ENCODE measurements at regions not wholly inside any gene's neighbourhood (a gene's known extent, or its start where the extent isn't known, plus 50 kb on each side); places are given as distances from the start of the nearest gene placed in this dataset.
A peak's percentile ranks its signal among the peaks of the same experiment; 100 is the strongest.

- no peak for DNase-seq
Observed at GRCh38 chr5:176711883-176712282, 64.6 kb downstream of the TSPAN17 start.

GRCh38 chr5:176712546-176713304 lies 65.4 kb downstream of the TSPAN17 start:
- no peak for DNase-seq

DNA sequence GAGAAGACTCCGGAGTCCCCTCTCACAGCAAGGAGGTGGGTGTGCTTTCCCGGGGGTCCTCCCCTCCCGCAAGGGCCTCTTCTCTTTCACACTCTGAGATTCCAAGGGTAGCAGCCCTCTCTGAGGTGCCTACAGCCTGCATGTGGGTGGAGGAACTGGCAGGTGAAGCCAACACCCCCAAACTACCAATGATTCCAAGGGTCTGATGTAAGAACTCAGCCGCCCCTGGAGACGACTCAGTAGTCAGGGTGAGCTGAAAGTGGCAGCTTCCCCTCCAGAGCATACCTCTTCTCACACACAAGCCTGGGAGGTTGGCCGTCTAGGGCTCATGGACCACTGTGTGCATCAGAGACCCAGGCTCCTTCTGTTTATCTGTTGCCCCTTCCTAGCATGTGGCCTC lies 66.1 kb downstream of the TSPAN17 start:
- no peak for DNase-seq

- no peak for DNase-seq
Observed at GRCh38 chr5:176714067-176714466, 66.8 kb downstream of the TSPAN17 start.

- DNase-seq: no peak
Observed at GRCh38 chr5:176716320-176716719, 69.0 kb downstream of the TSPAN17 start.

- no peak for DNase-seq
Observed at GRCh38 chr5:176719113-176719739, 71.9 kb downstream of the TSPAN17 start.

DNA sequence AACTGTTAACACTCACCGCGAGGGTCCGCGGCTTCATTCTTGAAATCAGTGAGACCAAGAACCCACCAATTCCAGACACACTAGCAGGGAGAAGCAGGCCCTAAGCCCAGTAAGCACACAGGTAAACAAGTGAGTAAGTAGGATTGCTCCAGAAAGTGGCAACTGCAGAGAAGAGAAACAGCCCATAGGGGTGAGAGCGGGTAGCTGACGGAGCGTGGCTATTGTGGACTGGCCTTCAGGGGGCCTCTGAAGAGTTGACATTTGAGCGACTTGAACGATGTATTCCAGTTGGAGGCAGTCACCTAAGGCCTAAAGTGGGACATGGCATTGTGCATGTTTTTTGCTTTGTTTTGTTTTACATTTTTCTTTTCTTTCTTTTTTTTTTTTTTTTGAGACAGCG lies 74.2 kb downstream of the TSPAN17 start:
- no peak for DNase-seq

DNA sequence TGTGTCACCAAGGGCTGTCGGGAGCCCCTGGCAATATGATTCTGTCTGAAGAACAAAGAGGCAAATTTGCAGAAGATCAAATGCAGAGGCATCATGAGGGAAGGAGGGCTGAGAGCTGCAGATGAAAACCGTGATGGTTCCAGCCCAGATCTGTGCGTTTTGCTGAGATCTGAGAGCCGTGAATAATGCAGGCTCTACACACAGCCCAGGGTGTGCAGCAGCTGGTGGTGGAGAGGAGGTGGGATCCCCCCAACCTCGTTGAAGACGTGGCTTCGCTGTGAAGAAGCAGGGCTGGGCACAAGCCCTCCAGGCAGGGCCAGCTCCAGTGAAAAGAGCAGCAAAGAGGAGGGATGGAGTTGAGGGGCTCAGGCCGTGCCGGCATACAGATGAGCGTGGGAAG lies 75.5 kb downstream of the TSPAN17 start:
- no peak for DNase-seq

- DNase-seq: no peak
Observed at GRCh38 chr5:176723440-176723839, 76.2 kb downstream of the TSPAN17 start.

DNA sequence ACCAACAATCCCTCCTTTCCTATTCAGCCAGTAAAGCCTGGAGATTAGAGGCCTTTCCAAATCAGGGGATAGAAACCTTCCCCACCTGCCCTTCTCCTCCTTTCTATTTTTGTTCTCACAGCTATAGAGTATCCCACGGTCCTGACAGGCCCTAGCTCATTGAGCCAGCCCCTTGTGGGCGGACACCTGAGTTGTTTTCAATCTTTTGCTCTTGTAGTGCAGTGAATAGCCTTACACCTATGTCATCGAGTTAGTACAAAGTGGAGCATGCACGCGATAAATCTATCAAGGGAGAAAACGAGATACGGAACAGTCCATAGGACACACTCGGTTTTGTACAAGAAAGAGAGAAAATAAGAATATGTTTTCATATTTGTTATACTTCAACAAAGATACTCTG lies 77.2 kb downstream of the TSPAN17 start:
- no peak for DNase-seq

- DNase-seq: no peak
Observed at GRCh38 chr5:176725521-176726280, 78.4 kb downstream of the TSPAN17 start.

- DNase-seq: no peak
Observed at GRCh38 chr5:176726746-176727527, 79.7 kb downstream of the TSPAN17 start.

DNA sequence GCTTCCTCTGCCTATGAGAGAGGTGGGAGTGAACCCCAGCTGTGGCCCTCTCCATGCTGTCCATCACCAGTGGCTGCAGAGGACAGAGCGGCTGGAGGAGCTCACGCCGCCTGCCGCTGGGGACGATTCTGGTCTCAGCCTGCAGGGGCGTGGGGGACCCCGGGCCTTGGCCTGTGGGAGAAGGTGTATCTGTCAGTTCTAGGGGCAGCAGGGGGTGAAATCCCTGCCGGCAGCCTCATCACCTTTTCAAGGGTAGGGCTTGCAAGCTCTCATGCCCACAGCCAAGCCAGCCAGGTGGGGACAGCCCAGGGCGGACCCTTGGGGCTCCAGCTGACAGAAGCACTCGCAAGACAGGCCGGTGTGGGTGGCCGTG lies 80.2 kb downstream of the TSPAN17 start:
- no peak for DNase-seq

GRCh38 chr5:176727983-176728675 lies 80.8 kb downstream of the TSPAN17 start:
- no peak for DNase-seq

GRCh38 chr5:176728831-176729251 lies 81.5 kb upstream of the UNC5A start:
- no peak for DNase-seq

- DNase-seq: peak; percentile 8
Observed at GRCh38 chr5:176730815-176731475, 79.4 kb upstream of the UNC5A start.

DNA sequence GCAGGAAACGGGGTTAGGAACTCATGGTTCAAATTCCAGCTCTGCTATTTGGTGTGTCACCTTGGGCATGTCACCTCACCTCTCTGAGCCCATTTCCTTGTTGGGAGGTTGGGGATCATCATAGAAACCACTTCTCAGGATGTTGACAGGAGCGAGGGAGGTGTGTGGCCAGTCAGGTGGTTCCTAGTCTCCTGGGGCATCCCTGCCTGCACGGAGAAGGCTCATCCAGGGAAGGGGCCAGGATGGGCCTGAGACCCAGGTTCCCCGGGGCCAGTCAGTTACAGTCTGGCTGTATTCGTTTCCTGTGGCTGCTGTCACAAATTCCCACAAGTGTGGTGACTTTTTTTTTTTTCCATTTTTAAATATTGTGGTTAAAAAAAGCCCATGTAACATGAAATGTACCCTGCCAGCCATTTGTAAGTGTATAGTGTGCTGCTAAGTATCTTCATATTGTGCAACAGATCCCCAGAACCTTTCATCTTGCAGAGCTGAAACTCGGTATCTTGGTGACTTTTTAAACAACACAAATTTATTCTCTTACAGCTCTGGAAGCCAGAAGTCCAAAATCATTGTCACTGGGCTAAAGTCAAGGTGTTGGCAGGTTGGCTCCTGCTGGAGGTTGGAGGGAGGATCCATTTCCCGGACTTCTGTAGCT lies 78.7 kb upstream of the UNC5A start:
- DNase-seq: no peak

- DNase-seq: no peak
Observed at GRCh38 chr5:176732306-176732705, 78.1 kb upstream of the UNC5A start.

DNA sequence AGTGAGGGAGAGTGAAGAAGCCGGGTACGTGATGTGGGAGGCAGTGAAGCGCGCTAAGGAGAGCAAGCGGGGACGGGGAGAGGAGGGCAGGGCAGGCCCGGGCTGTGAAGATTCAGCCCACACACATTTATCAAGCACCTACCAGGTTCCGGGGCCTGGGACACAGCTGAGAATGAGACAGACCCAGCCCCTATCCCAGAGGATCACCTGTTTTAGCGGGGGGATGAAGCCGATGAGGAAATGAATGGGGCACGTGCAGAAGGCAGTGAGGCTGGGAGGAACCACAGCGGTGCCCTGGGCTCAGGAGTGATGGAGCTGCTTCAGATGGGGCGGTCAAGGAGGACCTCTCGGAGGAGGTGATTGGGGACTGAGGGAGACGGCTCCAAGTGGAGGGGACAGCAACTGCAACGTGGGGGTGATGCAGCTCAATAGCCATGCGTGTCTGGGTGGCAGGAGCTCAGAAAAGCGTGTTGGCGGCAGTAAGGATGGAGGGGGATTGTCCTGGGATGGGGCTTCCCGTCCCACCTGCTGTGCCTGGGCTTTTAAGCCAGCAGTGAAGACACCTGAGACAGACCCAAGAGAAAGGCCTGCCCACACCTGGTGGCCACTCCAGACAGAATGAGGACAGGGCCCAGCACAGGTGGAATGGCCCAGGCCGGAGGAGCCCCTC lies 77.5 kb upstream of the UNC5A start:
- DNase-seq: no peak

DNA sequence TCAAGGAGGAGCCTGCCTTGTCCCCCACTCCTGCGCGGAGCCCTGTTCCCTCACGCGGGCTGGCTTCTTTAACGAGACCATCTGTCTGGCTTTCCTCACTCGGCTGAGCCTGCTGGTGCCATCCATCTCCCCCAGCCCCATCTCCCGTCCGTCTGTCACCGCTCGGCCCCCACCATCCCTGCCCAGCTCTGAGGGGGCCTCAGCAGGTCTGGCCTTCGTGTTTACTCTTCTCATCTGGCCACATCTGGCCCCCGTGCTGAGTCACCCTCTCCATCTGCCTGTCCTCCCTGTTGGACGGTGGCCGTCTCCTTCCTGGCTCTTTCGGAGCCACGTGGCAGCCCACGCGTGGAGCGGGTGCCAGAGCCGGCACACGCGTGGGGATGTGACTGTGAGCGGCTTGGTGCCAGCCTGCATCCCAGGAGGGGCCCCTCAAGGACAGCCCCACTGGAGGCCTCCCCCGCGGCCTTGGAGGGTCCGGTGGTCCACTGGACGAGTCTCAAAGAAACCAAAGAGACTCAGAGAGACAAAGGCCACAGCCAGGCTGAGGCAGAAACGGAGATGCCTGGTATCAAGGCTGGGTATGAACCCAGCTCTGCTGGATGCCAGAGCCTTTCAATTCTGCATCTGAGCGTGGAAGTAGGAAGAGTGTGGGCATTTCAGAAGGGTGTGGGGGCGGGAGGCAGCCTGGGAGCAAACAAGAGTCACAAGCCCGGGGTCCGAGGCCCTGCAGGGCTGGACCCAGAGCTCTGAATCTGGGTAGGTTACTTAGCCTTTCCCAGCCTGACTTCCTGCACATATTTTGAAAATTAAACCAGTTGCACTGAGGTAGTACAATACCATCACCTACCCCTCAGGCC lies 76.7 kb upstream of the UNC5A start:
- no peak for DNase-seq
